HG03575 (cell line): ENCODE measurements at regions not wholly inside any gene's neighbourhood (a gene's known extent, or its start where the extent isn't known, plus 50 kb on each side); places are given as distances from the start of the nearest gene placed in this dataset.

Experiments
- ATAC-seq: cut with Tn5 transposase; IDR thresholded peaks from one replicate; pipeline ENCODE4 v1.9.1; 2021; ENCODE audit not compliant: unreplicated experiment, insufficient number of reproducible peaks, low FRiP score; ENCODE audit errors: extremely low read depth

DNA sequence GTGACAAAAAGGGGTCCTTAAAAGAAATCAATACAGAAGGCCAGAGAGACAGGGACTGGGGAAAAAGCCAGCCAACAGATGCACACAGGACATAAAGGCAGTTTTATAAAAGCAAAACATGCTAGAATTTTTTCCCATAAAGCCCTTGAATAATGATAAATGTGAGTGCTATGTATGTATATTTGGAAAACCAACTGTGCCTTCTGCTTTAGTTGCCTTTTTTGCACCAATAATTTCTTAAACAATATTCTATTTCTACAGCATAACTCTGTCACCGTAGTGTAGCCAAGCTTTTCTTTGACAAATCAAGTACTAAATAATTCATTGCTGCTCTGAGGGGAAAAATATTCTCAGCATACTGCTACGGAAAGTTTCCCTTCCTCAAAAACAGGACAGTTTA lies 730.6 kb upstream of the NRSN1 start:
- ATAC-seq = no peak

DNA sequence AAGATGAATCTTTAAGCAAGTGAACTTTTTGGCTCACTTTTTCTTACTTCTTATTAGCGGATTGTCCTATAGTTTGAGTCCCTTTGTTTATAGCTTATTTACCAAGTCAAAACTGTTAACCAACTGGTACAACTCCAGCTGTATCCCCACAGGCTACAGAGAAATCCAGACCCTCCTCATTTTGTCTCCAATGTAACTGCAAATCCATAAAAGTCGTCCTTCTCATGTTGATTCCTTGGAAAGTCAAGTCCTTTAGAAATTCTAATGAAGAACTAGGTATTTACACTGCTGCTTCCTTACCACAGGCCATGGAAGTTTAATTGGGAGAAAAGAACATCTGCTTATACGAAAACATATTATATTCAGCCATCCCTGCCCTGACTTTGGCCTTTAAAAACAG lies 729.1 kb upstream of the NRSN1 start:
- ATAC-seq = no peak

- ATAC-seq = no peak
These were observed 722.6 kb upstream of the NRSN1 start for GRCh38 chr6:23403460-23403859.

DNA sequence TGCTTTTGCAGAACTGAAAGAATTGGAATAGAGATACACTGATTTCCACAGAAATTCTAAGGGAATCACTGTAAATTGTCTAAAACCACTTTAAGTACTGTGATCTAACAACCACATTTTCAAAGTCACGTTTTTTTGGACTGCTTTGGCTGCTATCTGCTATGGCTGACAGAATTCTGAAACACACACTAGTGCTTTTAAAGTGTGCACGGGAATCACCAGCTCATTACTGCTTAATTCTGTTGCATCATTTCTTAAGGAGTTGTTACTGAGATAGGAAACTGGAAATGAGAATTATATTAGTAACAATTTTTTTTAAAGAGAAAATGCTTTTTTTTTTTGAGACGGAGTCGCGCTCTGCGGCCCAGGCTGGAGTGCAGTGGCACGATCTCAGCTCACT lies 716.5 kb upstream of the NRSN1 start:
- ATAC-seq = no peak

GRCh38 chr6:23410439-23410838 lies 715.6 kb upstream of the NRSN1 start:
- no peak for ATAC-seq

DNA sequence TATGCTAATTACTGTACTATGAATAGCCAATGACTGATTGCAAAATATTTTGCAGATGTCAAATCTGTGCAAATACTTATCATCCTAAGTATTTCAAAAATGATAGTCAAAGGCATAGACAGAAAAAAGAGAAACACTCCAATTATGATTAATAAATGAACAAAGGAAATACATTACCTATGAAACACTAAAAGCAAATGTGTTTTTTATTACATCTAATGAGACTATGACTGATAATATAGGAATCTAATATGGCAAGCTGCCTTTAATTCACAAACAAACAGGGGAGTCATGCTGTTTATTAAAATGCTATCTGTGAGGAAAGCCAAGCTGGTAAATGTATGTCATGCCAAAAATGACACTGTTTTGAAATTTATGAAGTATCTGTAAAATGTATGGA lies 713.2 kb upstream of the NRSN1 start:
- ATAC-seq = no peak

- no peak for ATAC-seq
These were observed 712.5 kb upstream of the NRSN1 start for GRCh38 chr6:23413327-23414050.

- ATAC-seq = peak; percentile 82
These were observed 712.0 kb upstream of the NRSN1 start for GRCh38 chr6:23414051-23414445.

GRCh38 chr6:23414922-23415321 lies 711.1 kb upstream of the NRSN1 start:
- no peak for ATAC-seq

- ATAC-seq = no peak
These were observed 710.1 kb upstream of the NRSN1 start for GRCh38 chr6:23415819-23416427.

- ATAC-seq = no peak
These were observed 708.9 kb upstream of the NRSN1 start for GRCh38 chr6:23417133-23417532.

DNA sequence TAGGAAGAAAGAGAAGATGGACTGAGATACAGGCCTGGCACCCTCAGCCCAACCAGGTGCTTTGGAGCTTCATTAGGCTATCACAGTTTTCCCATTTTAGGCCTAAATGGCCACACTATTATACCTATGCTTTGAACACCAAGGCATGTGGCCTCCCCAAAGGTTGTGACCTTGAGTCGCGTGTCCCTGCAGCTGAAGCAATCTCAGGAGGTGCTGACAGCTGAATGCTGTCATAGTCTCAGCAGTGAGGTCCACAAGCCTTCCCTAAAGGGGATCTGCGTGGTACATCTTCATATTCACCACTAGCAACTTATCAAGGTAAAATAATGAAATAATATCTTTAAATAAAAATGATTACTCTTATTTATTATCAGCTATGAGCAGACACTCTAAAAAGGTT lies 707.9 kb upstream of the NRSN1 start:
- ATAC-seq = no peak

DNA sequence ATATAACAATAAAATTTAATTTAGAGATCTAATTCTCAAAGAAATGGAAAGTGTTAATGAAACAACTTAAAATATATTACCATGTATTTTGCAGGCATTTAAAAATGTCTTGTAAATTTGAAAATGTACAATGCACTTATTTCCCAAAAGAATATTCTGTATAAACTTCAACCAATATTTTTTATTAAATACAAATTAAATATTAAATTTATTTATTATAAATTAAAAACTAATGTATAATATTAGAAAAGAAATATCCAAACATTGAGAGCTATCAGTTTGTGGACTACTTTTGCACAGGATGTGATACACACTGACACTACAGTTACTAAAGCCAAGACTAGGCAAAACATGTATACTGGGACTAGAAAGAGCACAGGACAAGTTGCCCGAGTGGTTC lies 707.0 kb upstream of the NRSN1 start:
- no peak for ATAC-seq

DNA sequence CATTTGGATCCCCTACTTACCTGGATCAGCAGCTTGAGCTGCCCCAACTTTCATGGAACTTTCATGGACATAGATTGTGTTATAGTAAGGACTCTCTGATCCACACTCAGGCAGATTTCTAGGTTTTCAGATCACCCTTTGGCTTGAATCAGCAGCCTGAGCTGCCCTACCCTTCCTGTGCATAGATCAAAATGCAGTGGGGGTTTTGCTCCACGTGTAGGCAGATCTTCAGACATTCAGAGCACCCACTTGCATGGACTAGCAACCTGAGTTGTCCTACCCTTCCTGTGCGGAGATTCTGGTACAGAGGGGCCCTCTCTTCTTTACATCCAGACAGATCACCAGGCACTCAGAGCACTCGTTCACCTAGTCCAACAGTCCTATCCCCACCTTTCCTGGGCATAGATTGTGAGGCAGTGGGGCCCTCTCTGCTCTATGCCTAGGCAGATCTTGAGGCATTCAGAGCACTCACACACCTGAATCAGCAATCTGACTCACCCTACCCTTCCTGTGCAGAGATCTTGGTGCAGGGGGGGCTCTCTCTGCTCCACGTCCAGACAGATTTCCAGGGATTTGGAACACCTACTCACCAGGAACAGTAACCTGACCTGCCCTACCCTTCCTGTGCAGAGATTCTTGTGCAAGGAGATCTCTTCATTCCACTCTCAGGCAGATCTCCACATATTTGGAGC lies 705.2 kb upstream of the NRSN1 start:
- ATAC-seq = no peak

DNA sequence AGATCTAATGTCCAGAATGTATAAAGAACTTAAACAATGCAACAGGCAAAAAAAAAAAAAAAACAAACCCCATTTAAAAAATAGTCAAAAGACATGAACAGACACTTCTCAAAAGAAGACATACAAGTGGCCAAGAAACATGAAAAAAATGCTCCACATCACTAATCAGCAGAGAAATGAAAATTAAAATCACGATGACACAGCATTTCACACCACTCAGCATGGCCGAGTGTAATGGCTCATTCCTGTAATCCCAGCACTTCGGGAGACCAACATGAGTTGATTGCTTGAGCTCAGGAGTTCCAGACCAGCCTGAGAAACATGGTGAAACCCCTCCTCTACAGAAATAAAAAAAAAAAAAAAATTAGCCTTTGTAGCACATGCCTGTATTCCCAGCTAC lies 701.4 kb upstream of the NRSN1 start:
- no peak for ATAC-seq

GRCh38 chr6:23435126-23435525 lies 690.9 kb upstream of the NRSN1 start:
- ATAC-seq = no peak

GRCh38 chr6:23435798-23436197 lies 690.2 kb upstream of the NRSN1 start:
- ATAC-seq = no peak

DNA sequence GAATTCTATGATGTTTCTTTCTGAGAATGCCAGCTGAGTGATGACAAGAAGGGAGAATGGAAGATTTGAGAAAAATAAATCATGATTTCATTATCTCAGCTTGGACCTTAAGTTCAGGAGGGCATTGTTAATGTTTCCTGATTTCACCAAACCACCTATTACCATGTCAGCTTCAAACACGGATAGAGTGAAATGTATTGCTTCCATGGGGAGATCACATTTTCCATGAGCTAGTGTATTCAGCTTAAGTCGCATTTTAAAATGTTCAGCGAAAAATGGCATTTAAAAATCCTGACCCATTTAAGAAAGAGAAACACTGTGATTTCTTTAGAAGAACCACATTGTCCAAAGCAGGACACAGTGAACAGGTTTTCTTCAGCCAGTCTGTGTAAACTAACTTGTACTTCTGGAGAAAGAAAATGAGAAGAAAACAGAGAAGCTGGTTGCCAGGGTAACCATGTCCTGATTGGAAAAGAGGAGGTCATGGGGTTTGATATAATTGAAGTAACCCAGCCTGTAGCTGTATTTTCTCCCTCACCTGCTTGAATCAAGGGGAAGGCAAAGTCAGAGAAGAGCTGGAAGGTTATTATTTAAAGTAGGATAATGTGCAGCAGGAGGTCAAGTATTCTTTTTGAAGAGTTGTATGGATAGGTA lies 684.1 kb upstream of the NRSN1 start:
- no peak for ATAC-seq

- no peak for ATAC-seq
These were observed 680.8 kb upstream of the NRSN1 start for GRCh38 chr6:23445157-23445710.
